Fibroblast of lung (primary cell): ENCODE measurements at regions not wholly inside any gene's neighbourhood (a gene's known extent, or its start where the extent isn't known, plus 50 kb on each side); places are given as distances from the start of the nearest gene placed in this dataset.

ENCODE experiments used
- EZH2 ChIP-seq: IDR thresholded peaks from 2 replicates; pipeline ENCODE4 v1.5.1; 2012; ENCODE audit warnings: low read length, control low read depth, mild to moderate bottlenecking; ENCODE audit errors: missing control alignments
- TF ChIP-seq, protein P1 (sequence below), 2 donors: IDR thresholded peaks in 1 of 2; conservative IDR thresholded peaks in 1 of 2; 1 replicate in 1 of 2; 2 replicates in 1 of 2; pipeline ENCODE4 v1.5.1; 2011 to 2012; ENCODE audit warnings: low read length in 2 of 2, control low read depth in 1 of 2, inconsistent platforms in 1 of 2, low read depth in 1 of 2, mild to moderate bottlenecking in 1 of 2

GRCh38 chr2:38487852-38488251 is 110.8 kb upstream of the ATL2 start:
- TF ChIP-seq, protein P1, sequence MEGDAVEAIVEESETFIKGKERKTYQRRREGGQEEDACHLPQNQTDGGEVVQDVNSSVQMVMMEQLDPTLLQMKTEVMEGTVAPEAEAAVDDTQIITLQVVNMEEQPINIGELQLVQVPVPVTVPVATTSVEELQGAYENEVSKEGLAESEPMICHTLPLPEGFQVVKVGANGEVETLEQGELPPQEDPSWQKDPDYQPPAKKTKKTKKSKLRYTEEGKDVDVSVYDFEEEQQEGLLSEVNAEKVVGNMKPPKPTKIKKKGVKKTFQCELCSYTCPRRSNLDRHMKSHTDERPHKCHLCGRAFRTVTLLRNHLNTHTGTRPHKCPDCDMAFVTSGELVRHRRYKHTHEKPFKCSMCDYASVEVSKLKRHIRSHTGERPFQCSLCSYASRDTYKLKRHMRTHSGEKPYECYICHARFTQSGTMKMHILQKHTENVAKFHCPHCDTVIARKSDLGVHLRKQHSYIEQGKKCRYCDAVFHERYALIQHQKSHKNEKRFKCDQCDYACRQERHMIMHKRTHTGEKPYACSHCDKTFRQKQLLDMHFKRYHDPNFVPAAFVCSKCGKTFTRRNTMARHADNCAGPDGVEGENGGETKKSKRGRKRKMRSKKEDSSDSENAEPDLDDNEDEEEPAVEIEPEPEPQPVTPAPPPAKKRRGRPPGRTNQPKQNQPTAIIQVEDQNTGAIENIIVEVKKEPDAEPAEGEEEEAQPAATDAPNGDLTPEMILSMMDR (conservative IDR thresholded peaks at IDR 0.05 in 1 of 2, IDR thresholded peaks at IDR 0.05 in 1 of 2; ENCODE audit: low read depth in 1 of 2, low read length in 2 of 2): no peak
- no peak for TF ChIP-seq EZH2
